HUES64 (cell line): ENCODE measurements at regions not wholly inside any gene's neighbourhood (a gene's known extent, or its start where the extent isn't known, plus 50 kb on each side); places are given as distances from the start of the nearest gene placed in this dataset.

Source experiments
- H3K27ac ChIP-seq: 2 replicates; pipeline ENCODE4 v1.7.0; 2013; ENCODE audit warnings: low read depth, low read length, inconsistent platforms
- H3K27me3 ChIP-seq: 2 replicates; pipeline ENCODE4 v1.6.1; 2013; ENCODE audit warnings: mild to moderate bottlenecking, low read length; ENCODE audit not compliant: insufficient read depth
- H3K36me3 ChIP-seq: 2 replicates; pipeline ENCODE4 v1.6.1; 2013; ENCODE audit warnings: mild to moderate bottlenecking, low read length; ENCODE audit not compliant: insufficient read depth
- H3K4me1 ChIP-seq: 2 replicates; pipeline ENCODE4 v1.6.1; 2013; ENCODE audit warnings: mild to moderate bottlenecking, low read length, moderate library complexity; ENCODE audit not compliant: insufficient read depth
- H3K4me3 ChIP-seq: 2 replicates; pipeline ENCODE4 v1.5.1; 2013; ENCODE audit warnings: mild to moderate bottlenecking, low read length, moderate library complexity
- H3K9ac ChIP-seq: 2 replicates; pipeline ENCODE4 v1.6.1; 2013; ENCODE audit warnings: mild to moderate bottlenecking, low read depth, low read length
- H3K9me3 ChIP-seq: 2 replicates; pipeline ENCODE4 v1.6.1; 2013; ENCODE audit warnings: low read depth, low read length; ENCODE audit not compliant: insufficient read depth
- WGBS: fragments of 150-250, 120-280 bp; methylation state at CpG from one replicate; pipeline ENCODE4 v1.1.7; 2013; ENCODE audit warnings: missing lambda C conversion rate; 5-methylcytosine and 5-hydroxymethylcytosine counted together

- no peaks in the 10 kb centered on the region for H3K27me3 ChIP-seq
- no peak overlapping the region for H3K9ac ChIP-seq
- H3K4me3 ChIP-seq, result no peak overlapping the region
- WGBS, result 97% methylated on average over 4 of the region's 5 CpGs
- H3K36me3 ChIP-seq, result no peaks in the 10 kb centered on the region
- no peaks in the 10 kb centered on the region for H3K4me1 ChIP-seq
- no peaks in the 10 kb centered on the region for H3K9me3 ChIP-seq
- no peak overlapping the region for H3K27ac ChIP-seq
Observed at GRCh38 chr12:86743875-86744536, 487.8 kb upstream of the MGAT4C start.

DNA sequence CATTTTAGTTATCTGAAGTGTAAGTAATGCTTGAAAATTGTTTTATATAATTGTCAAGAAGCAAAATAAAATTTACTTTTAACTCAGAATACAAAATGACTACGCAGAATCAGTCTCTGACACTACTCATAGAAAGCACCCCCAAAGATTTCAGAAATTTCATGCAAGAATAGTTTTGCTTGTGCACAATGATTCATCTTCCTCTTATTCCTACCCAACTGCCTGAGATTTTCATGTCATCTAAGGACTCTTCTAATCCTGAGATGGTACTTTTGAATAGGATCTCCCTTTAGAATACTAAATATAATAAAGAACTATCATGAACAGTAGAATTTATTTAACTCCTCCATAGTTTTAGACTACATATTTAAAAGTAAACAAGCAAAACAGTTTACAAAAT is 485.3 kb upstream of the MGAT4C start:
- no peaks in the 10 kb centered on the region for H3K4me1 ChIP-seq

GRCh38 chr12:86735851-86736250 is 479.7 kb upstream of the MGAT4C start:
- Histone ChIP-seq H3K4me3 (no peak overlapping the region), H3K9me3 (no peaks in the 10 kb centered on the region), H3K27ac (no peak overlapping the region), H3K9ac (no peak overlapping the region), H3K27me3 (no peaks in the 10 kb centered on the region), H3K4me1 (no peaks in the 10 kb centered on the region), H3K36me3 (no peaks in the 10 kb centered on the region)

More for the DNA sequence above, 485.3 kb upstream of the MGAT4C start:
- Histone ChIP-seq H3K4me3 (no peak overlapping the region), H3K9me3 (no peaks in the 10 kb centered on the region), H3K27me3 (no peaks in the 10 kb centered on the region), H3K36me3 (no peaks in the 10 kb centered on the region), H3K27ac (no peak overlapping the region), H3K9ac (no peak overlapping the region)
- 94% methylated on average over 1 of the region's 1 CpG for WGBS

DNA sequence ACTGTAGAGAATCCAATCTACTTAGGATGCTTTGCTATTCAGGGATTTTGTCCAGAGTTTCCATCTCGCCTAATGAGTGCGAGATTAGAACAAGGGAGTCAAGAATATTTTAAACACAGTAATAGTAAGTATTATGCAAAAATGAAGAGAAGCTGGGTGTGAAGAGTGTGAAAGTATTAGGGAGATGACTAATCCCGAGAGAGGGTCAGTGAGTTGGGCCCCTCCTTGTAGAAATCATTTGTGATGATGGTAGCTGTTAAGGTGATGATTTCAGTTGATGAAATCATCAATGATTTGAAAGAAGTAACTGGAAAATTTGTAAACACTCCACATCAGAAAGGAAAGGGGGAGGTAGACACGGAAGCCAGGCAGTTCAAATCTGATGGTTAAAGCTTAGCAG is 478.9 kb upstream of the MGAT4C start:
- Histone ChIP-seq H3K4me3 (no peak overlapping the region), H3K36me3 (no peaks in the 10 kb centered on the region), H3K27me3 (no peaks in the 10 kb centered on the region), H3K27ac (no peak overlapping the region), H3K4me1 (no peaks in the 10 kb centered on the region), H3K9me3 (no peaks in the 10 kb centered on the region), H3K9ac (no peak overlapping the region)
- WGBS, result 98% methylated on average over 4 of the region's 4 CpGs

DNA sequence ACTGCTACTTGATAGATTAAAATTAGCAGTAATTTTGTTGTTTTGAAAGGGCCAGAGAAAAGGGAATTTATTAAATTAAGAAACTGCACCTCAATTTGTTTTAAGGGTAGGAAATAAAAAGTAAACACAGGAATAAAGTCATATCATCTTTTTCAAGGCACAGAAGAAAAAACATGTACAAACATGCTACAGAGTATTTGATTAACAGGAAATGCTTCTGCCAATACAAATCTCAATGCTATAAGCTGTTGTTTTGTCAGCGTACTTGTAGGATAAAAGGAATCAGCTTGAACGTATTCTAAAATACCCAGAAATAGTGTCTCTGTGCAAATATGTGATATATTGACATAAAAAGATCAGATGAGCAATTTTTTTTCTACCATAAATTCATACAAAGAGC is 474.0 kb upstream of the MGAT4C start:
- H3K9me3 ChIP-seq, result no peaks in the 10 kb centered on the region
- no peak overlapping the region for H3K27ac ChIP-seq
- no peaks in the 10 kb centered on the region for H3K4me1 ChIP-seq
- H3K27me3 ChIP-seq, result no peaks in the 10 kb centered on the region
- WGBS, result 94% methylated on average over 2 of the region's 2 CpGs
- no peak overlapping the region for H3K4me3 ChIP-seq
- H3K9ac ChIP-seq, result no peak overlapping the region
- H3K36me3 ChIP-seq, result no peaks in the 10 kb centered on the region

DNA sequence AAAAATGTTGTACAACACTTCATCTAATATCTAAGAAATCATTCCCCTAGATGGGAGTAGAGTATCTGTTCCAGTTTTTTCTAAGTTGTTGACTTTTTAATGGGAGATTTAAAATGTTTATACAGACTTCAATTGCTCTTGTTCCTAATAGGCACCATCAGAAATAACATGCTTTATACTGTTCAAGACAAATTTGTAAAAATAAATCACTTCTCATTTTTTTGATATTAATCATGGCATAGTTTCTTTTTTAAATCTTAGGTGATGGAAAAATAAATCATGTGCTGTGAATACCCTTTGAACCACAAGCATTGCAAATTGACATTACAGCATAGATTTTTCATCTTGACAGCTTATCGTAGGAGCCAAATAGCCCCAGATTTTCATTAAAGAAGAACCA is 473.5 kb upstream of the MGAT4C start:
- Histone ChIP-seq H3K27me3 (no peaks in the 10 kb centered on the region), H3K27ac (no peak overlapping the region), H3K9me3 (no peaks in the 10 kb centered on the region), H3K9ac (no peak overlapping the region), H3K4me3 (no peak overlapping the region), H3K36me3 (no peaks in the 10 kb centered on the region), H3K4me1 (no peaks in the 10 kb centered on the region)
- 88% methylated on average over 1 of the region's 1 CpG for WGBS

GRCh38 chr12:86727160-86727559 is 471.0 kb upstream of the MGAT4C start:
- no peak overlapping the region for H3K27ac ChIP-seq
- no peaks in the 10 kb centered on the region for H3K27me3 ChIP-seq
- H3K36me3 ChIP-seq, result no peaks in the 10 kb centered on the region
- H3K4me1 ChIP-seq, result peaks cover 10% of the 10 kb centered on the region; the same call in 1 of the 2 replicates
- no peak overlapping the region for H3K4me3 ChIP-seq
- no CpG with 5 or more reads among the region's 1 CpG for WGBS
- no peaks in the 10 kb centered on the region for H3K9me3 ChIP-seq
- no peak overlapping the region for H3K9ac ChIP-seq

GRCh38 chr12:86724716-86725115 is 468.5 kb upstream of the MGAT4C start:
- Histone ChIP-seq H3K27me3 (no peaks in the 10 kb centered on the region), H3K36me3 (no peaks in the 10 kb centered on the region), H3K9ac (no peak overlapping the region), H3K9me3 (no peaks in the 10 kb centered on the region), H3K4me1 (peaks cover 10% of the 10 kb centered on the region; the same call in 1 of the 2 replicates), H3K27ac (no peak overlapping the region; the same call in 1 of the 2 replicates), H3K4me3 (no peak overlapping the region)
- no CpG with 5 or more reads among the region's 1 CpG for WGBS

GRCh38 chr12:86723326-86723725 is 467.1 kb upstream of the MGAT4C start:
- WGBS, result 58% methylated on average over 2 of the region's 2 CpGs
- H3K27me3 ChIP-seq, result no peaks in the 10 kb centered on the region
- peak overlapping the region; percentile 74 for H3K27ac ChIP-seq
- H3K9me3 ChIP-seq, result no peaks in the 10 kb centered on the region
- no peak overlapping the region for H3K9ac ChIP-seq
- no peaks in the 10 kb centered on the region for H3K36me3 ChIP-seq
- H3K4me1 ChIP-seq, result peaks cover 10% of the 10 kb centered on the region; the same call in 1 of the 2 replicates
- H3K4me3 ChIP-seq, result no peak overlapping the region

DNA sequence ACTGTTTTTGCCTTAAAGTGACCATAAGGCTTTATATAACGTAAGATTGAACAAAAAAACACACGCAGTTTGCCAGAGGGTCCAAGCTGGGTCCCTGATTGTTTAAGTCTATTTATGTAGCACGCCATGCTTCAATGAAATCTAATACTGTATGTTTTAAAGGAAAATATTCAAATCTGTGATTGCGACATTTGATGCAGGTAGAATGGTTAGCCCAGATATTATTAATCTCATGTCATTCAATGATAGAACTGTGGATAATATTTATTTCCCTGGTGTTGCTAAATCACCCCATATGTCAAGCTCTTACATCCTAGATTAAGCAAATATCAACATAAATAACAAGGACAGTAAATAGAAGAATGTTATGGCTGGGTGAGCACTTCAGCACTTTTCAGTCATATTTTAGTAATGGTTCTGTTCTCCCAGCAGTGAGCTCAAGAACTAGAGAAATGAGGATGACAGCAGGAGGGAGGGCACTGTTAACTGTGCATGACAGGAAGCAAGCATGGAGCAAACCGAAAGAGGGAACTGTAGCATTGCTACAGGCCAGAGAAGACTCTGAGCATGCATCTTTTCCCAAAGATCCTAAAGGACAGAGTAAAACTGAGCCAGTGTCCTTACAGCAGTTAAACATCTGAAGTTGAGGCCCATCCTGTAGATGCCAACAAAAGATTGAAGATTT is 465.7 kb upstream of the MGAT4C start:
- Histone ChIP-seq H3K4me3 (no peak overlapping the region), H3K27ac (no peak overlapping the region), H3K27me3 (no peaks in the 10 kb centered on the region), H3K9me3 (no peaks in the 10 kb centered on the region), H3K4me1 (peaks cover 10% of the 10 kb centered on the region; the same call in 1 of the 2 replicates), H3K9ac (no peak overlapping the region), H3K36me3 (no peaks in the 10 kb centered on the region)
- WGBS, result 97% methylated on average over 5 of the region's 5 CpGs

GRCh38 chr12:86719381-86719780 is 463.2 kb upstream of the MGAT4C start:
- Histone ChIP-seq H3K4me1 (peaks cover 10% of the 10 kb centered on the region; the same call in 1 of the 2 replicates), H3K27me3 (no peaks in the 10 kb centered on the region), H3K9me3 (no peaks in the 10 kb centered on the region), H3K9ac (no peak overlapping the region), H3K4me3 (no peak overlapping the region), H3K36me3 (no peaks in the 10 kb centered on the region), H3K27ac (no peak overlapping the region)
- 100% methylated on average over 1 of the region's 1 CpG for WGBS
